Iris pigment epithelial cell (primary cell): ENCODE measurements at regions not wholly inside any gene's neighbourhood (a gene's known extent, or its start where the extent isn't known, plus 50 kb on each side); places are given as distances from the start of the nearest gene placed in this dataset.
"Not testable (repeated sequence)": the region's sequence is repeated elsewhere in the genome, so short reads cannot be mapped to it uniquely, and the experiment has no call there.

Experiments used
- DNase-seq: peaks from one replicate; pipeline ENCODE4 v3.0.0-alpha.2; 2011; ENCODE audit warnings: low read depth

- no peak for DNase-seq
Measured at GRCh38 chr5:27814286-27814685, 775.9 kb upstream of the CDH9 start.

GRCh38 chr5:27810458-27810857 is 772.1 kb upstream of the CDH9 start:
- peak; percentile 75 for DNase-seq

- DNase-seq = no peak
Measured at GRCh38 chr5:27797220-27797619, 758.8 kb upstream of the CDH9 start.

- no peak for DNase-seq
Measured at GRCh38 chr5:27788184-27788583, 749.8 kb upstream of the CDH9 start.

GRCh38 chr5:27784317-27784716 is 745.9 kb upstream of the CDH9 start:
- DNase-seq = no peak

- DNase-seq = peak; percentile 1
Measured at GRCh38 chr5:27778121-27778520, 739.7 kb upstream of the CDH9 start.

- DNase-seq = no peak
Measured at GRCh38 chr5:27773636-27774035, 735.2 kb upstream of the CDH9 start.

GRCh38 chr5:27773166-27773565 is 734.8 kb upstream of the CDH9 start:
- no peak for DNase-seq

- DNase-seq = no peak
Measured at GRCh38 chr5:27769748-27770402, 731.5 kb upstream of the CDH9 start.

GRCh38 chr5:27748847-27749246 is 710.5 kb upstream of the CDH9 start:
- DNase-seq = peak; percentile 47

- not testable (repeated sequence) for DNase-seq
Measured at GRCh38 chr5:27743383-27743979, 705.1 kb upstream of the CDH9 start.

- no peak for DNase-seq
Measured at GRCh38 chr5:27742805-27743204, 704.4 kb upstream of the CDH9 start.

- DNase-seq = no peak
Measured at GRCh38 chr5:27734838-27735237, 696.5 kb upstream of the CDH9 start.

- no peak for DNase-seq
Measured at GRCh38 chr5:27733237-27733636, 694.9 kb upstream of the CDH9 start.

GRCh38 chr5:27727254-27727653 is 688.9 kb upstream of the CDH9 start:
- DNase-seq = no peak

- DNase-seq = no peak
Measured at GRCh38 chr5:27722337-27722736, 684.0 kb upstream of the CDH9 start.

- DNase-seq = peak; percentile 64
Measured at GRCh38 chr5:27708534-27708933, 670.1 kb upstream of the CDH9 start.

GRCh38 chr5:27706832-27707231 is 668.4 kb upstream of the CDH9 start:
- DNase-seq = peak; percentile 60

GRCh38 chr5:27705661-27706060 is 667.3 kb upstream of the CDH9 start:
- DNase-seq = no peak

- peak; percentile 92 for DNase-seq
Measured at GRCh38 chr5:27701931-27702903, 663.8 kb upstream of the CDH9 start.

- DNase-seq = no peak
Measured at GRCh38 chr5:27700526-27700925, 662.1 kb upstream of the CDH9 start.

- peak; percentile 32 for DNase-seq
Measured at GRCh38 chr5:27682600-27682999, 644.2 kb upstream of the CDH9 start.

GRCh38 chr5:27652505-27652904 is 614.1 kb upstream of the CDH9 start:
- DNase-seq = no peak
